ENCODE measurements at regions not wholly inside any gene's neighbourhood (a gene's known extent, or its start where the extent isn't known, plus 50 kb on each side); places are given as distances from the start of the nearest gene placed in this dataset.
A peak's percentile ranks its signal among the peaks of the same experiment; 100 is the strongest.

DNA sequence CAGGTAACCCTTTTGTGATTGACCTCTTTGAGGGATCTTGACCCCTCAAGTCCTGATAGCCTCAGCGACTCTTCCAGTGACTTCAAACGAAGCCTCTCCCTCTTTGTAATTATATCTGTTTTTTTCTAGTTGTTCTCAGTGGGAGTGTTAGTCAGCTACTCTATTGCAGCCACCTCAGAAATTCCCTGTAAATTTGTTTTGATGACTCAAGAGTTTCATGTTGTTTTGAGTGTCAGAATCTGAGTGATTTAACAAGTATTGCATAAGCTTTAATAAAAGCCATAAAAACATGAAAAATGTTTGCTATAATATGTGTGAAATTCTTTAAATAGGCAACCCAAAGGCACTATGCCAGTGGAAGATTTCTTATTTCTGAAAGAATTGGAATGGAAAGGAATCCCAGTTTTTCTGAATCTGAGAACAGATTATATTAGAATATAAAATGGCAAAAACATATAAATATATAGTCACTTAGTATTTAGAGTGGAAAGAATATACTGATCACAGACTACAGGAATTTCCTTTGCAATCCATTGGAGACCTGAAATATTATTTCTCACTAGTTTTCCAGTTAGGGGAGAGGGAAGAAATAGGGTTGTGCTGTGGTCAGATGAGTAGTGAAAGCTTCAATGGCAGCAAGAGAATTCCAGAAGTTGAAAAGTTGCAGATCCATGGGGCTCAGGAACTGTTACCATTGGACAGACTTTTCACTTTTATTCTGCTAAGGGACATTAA lies 94.4 kb upstream of the SEMA3C start:
- no peak overlapping the region for H3K27ac ChIP-seq
- ChIA-PET CTCF (interaction anchor here (0.7 kb wide), 1 partner anchor 60 kb away, joined by 8 read pairs; no protein-coding TSS in a partner anchor), POLR2A (ENCODE audit: low non-redundant PET) (no interaction called here)
- DNase-seq (ENCODE audit: low spot score): peak; percentile 80
- TF ChIP-seq, protein P1, sequence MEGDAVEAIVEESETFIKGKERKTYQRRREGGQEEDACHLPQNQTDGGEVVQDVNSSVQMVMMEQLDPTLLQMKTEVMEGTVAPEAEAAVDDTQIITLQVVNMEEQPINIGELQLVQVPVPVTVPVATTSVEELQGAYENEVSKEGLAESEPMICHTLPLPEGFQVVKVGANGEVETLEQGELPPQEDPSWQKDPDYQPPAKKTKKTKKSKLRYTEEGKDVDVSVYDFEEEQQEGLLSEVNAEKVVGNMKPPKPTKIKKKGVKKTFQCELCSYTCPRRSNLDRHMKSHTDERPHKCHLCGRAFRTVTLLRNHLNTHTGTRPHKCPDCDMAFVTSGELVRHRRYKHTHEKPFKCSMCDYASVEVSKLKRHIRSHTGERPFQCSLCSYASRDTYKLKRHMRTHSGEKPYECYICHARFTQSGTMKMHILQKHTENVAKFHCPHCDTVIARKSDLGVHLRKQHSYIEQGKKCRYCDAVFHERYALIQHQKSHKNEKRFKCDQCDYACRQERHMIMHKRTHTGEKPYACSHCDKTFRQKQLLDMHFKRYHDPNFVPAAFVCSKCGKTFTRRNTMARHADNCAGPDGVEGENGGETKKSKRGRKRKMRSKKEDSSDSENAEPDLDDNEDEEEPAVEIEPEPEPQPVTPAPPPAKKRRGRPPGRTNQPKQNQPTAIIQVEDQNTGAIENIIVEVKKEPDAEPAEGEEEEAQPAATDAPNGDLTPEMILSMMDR (conservative IDR thresholded peaks at IDR 0.05; ENCODE audit: low read depth): no peak

DNA sequence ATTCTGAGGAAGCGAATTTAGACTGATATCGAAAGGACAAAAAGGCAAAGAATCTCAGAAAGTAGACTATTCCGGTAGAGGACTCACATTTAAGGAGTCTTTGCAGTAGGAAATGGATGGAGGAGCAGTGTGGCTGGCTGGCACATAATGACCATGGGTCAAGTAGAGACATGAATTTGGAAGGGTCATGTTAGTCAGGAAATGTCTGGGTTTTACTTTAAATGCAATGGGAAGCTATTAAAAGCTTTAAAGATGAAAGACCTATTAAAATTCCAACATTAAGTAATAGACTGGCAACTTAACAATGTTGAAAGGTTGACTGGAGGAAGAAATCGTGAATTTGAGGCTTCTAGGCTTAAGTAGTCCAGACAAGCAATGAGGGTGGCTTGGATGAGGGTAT lies 90.0 kb upstream of the SEMA3C start:
- TF ChIP-seq, protein P1 (conservative IDR thresholded peaks at IDR 0.05; ENCODE audit: low read depth): no peak
- DNase-seq (ENCODE audit: low spot score): peak; percentile 22
- CTCF ChIA-PET: no interaction called here
- H3K27ac ChIP-seq: no peak overlapping the region
- POLR2A ChIA-PET (ENCODE audit: low non-redundant PET): no interaction called here

DNA sequence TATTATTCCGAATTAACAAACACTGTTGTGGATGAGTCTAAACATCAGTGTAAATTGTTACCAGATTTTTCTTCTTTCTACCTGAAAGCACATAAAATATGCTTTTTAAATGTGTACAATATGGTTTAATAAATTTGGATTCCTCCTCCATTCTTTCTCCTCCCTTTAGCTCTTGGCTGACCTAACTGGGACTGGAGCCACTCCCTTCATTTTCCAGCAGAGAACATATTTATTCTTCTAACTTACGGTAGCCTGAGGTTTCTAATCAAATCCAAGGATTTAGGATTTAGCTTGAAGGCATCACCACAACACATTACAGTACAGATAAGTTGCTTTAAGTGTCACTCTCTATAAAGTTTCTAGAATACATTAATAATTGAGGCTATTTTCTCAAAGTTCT lies 88.2 kb upstream of the SEMA3C start:
- H3K27ac ChIP-seq: no peak overlapping the region
- ChIA-PET CTCF (interaction anchor here (0.6 kb wide), 1 partner anchor 270 kb away, joined by 3 read pairs; no protein-coding TSS in a partner anchor), POLR2A (ENCODE audit: low non-redundant PET) (no interaction called here)
- no peak for DNase-seq (ENCODE audit: low spot score)
- TF ChIP-seq, protein P1 (conservative IDR thresholded peaks at IDR 0.05; ENCODE audit: low read depth): no peak

DNA sequence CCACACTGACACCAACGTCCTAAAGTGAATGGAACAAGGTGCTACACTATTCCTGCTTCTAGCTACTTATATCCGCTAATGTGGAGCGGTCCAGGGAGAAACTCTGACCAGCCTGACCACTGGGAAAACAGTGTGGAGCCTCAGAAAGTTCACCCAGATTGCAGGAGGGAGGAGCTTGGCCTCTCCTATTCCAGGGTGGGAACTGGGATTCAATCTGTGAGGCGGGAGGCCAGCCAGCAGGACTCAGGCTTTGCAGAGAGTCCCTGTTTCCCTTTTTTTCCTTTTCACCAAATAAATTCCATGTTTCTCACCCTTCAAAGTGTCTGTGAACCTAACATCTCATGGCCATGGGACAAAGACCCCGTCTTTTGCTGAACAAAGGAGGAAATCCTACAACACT lies 86.4 kb upstream of the SEMA3C start:
- no peak overlapping the region for H3K27ac ChIP-seq
- TF ChIP-seq, protein P1 (conservative IDR thresholded peaks at IDR 0.05; ENCODE audit: low read depth): no peak
- ChIA-PET POLR2A (ENCODE audit: low non-redundant PET) (no interaction called here), CTCF (no interaction called here)
- DNase-seq (ENCODE audit: low spot score): no peak

DNA sequence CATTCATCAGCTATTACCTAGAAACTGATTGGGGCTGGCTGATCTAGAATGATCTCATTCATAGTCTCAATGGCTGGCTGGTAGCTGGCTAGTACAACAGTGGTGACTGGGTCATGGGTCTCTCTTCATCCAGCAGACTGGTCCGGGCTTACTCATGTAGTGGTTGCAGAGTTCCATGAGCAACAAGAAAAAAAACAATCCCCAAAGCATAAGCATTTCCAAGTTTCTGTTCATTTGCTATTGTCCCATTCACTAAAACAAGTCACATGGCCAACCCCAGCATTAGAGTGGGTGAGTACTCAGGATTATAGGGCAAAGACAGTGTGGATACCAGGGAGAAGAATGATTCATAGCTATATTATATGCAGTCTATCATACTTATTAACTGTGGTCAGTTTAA lies 85.2 kb upstream of the SEMA3C start:
- no peak overlapping the region for H3K27ac ChIP-seq
- no peak for DNase-seq (ENCODE audit: low spot score)
- POLR2A ChIA-PET (ENCODE audit: low non-redundant PET): no interaction called here
- TF ChIP-seq, protein P1 (conservative IDR thresholded peaks at IDR 0.05; ENCODE audit: low read depth): no peak
- CTCF ChIA-PET: interaction anchor here (0.6 to 1.2 kb wide), 2 partner anchors 332 to 441 kb away, joined by 3 to 4 read pairs; no protein-coding TSS in a partner anchor

DNA sequence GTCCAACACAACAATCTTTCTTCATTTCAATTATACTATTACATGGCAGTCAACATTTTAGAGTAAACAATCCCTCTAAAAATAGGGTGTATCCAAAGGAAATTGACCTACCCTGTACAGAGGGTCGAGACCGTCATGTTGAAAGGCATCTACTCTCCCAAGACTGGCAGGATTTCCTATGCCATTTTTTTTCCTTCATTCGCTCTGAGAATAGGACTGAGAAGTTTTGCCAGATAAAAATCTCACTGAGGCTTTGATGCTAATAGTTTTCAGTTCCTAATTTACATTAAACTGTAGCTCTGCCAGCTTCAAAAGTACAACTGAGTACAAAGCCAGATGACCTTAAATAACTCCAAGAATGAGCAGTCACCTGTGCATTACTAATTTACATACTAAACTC lies 84.5 kb upstream of the SEMA3C start:
- no peak overlapping the region for H3K27ac ChIP-seq
- TF ChIP-seq, protein P1 (conservative IDR thresholded peaks at IDR 0.05; ENCODE audit: low read depth): no peak
- DNase-seq (ENCODE audit: low spot score): no peak
- ChIA-PET POLR2A (ENCODE audit: low non-redundant PET) (no interaction called here), CTCF (interaction anchor here (0.6 to 1.2 kb wide), 4 partner anchors 15 to 442 kb away, joined by 3 to 4 read pairs (median 4); no protein-coding TSS in a partner anchor)
